ENCODE measurements at regions not wholly inside any gene's neighbourhood (a gene's known extent, or its start where the extent isn't known, plus 50 kb on each side); places are given as distances from the start of the nearest gene placed in this dataset.
"Not testable (repeated sequence)": the region's sequence is repeated elsewhere in the genome, so short reads cannot be mapped to it uniquely, and the experiment has no call there.

DNA sequence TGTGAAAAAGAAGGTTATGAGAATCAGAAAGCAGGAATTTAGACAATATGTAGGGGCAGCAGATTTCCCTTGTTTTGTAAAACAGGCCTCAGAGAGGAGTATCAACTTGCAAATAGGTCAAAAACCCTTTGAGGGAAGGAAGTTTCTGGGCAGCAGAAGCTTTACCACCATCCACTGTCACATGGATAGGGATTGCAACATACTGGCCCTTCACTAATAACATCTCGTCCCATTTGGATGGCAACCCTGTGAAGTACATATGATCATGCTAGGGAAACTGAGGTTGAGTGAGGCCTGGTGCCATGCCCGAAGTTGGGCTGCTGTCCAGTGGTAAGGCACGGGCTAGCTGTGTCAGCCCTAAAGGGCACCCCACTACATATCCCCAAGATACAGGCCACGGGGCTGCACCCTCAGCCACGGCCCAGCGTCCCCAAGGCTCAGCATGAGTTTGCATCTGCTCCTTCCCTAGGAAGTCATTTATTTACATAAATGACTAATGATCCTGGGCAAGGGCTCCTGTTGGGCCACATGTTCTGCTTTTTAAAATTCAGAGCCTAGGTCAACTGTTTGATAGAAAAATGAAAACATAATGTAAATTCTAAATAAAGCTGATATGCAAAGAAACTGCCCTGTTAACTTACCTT is 310.4 kb upstream of the PLGLB1 start:
- H3K36me3 Mint-ChIP-seq; POLR2A ChIA-PET (ENCODE audit: partially characterized antibody); H3K27me3 ChIP-seq (ENCODE audit: insufficient read depth, low read length); H3K4me3 Mint-ChIP-seq; H3K27ac ChIP-seq (ENCODE audit: low read depth, low read length); H3K27me3 Mint-ChIP-seq; intact Hi-C loops (cut with micrococcal nuclease); H3K4me3 ChIP-seq (ENCODE audit: low read length in 2 of 2); DNase-seq; H3K27ac Mint-ChIP-seq; H3K4me1 Mint-ChIP-seq; H3K36me3 ChIP-seq (ENCODE audit: insufficient read depth, low read length); H3K9me3 Mint-ChIP-seq; CTCF ChIA-PET (ENCODE audit: partially characterized antibody); H3K4me1 ChIP-seq (ENCODE audit: insufficient read depth, low read length); H3K9me3 ChIP-seq (ENCODE audit: control insufficient read depth in 1 of 2, low read length in 2 of 2): not testable (repeated sequence)

DNA sequence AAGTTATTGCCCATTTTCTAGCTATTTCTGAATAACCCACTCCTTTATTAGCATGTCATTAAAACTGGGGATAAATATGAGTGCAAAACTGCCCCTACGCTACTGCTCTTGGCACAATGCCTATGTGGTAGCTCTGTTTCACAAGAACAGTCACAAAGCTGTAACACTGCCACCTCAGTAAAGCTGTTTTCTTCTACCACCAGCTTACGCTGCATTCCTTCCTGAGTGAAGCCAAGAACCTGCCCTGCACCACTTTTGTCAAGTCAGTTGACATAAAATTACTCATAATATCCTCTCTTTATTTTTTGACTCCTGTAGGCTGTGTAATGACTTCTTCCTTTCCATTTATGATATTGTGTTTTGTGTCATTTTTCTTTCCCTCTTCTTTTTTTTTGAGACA is 313.2 kb upstream of the PLGLB1 start:
- H3K4me1 ChIP-seq (ENCODE audit: insufficient read depth, low read length); H3K4me3 Mint-ChIP-seq; H3K27ac ChIP-seq (ENCODE audit: low read depth, low read length); H3K36me3 Mint-ChIP-seq; CTCF ChIA-PET (ENCODE audit: partially characterized antibody); H3K27me3 Mint-ChIP-seq; POLR2A ChIA-PET (ENCODE audit: partially characterized antibody); DNase-seq; H3K27ac Mint-ChIP-seq; H3K9me3 Mint-ChIP-seq; H3K36me3 ChIP-seq (ENCODE audit: insufficient read depth, low read length); H3K27me3 ChIP-seq (ENCODE audit: insufficient read depth, low read length); H3K9me3 ChIP-seq (ENCODE audit: control insufficient read depth in 1 of 2, low read length in 2 of 2); H3K4me3 ChIP-seq (ENCODE audit: low read length in 2 of 2); intact Hi-C loops (cut with micrococcal nuclease); H3K4me1 Mint-ChIP-seq: not testable (repeated sequence)

DNA sequence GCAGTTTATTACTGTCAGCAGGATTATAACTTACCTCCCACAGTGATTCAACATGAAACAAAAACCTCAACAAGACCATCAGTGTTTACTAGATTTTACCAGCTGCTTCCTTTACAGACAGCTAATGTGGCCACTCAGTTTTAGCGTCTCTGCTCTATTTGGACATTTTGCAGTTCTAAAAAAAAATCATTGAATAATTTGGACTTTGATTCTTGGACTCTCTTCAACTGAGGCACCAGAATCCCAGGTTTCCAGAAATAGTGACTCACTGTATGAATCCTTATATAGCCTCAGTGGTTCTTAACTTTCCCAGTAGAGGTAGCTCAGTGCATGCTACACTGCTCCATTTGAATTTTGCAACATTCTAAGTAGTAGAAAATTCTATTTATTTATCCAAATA is 317.4 kb upstream of the PLGLB1 start:
- H3K9me3 ChIP-seq (ENCODE audit: control insufficient read depth in 1 of 2, low read length in 2 of 2); H3K4me3 ChIP-seq (ENCODE audit: low read length in 2 of 2); intact Hi-C loops (cut with micrococcal nuclease); H3K9me3 Mint-ChIP-seq; H3K27me3 ChIP-seq (ENCODE audit: insufficient read depth, low read length); H3K36me3 ChIP-seq (ENCODE audit: insufficient read depth, low read length); H3K27ac Mint-ChIP-seq; H3K4me1 Mint-ChIP-seq; POLR2A ChIA-PET (ENCODE audit: partially characterized antibody); DNase-seq; H3K27ac ChIP-seq (ENCODE audit: low read depth, low read length); H3K36me3 Mint-ChIP-seq; H3K4me1 ChIP-seq (ENCODE audit: insufficient read depth, low read length); CTCF ChIA-PET (ENCODE audit: partially characterized antibody); H3K4me3 Mint-ChIP-seq; H3K27me3 Mint-ChIP-seq: not testable (repeated sequence)

DNA sequence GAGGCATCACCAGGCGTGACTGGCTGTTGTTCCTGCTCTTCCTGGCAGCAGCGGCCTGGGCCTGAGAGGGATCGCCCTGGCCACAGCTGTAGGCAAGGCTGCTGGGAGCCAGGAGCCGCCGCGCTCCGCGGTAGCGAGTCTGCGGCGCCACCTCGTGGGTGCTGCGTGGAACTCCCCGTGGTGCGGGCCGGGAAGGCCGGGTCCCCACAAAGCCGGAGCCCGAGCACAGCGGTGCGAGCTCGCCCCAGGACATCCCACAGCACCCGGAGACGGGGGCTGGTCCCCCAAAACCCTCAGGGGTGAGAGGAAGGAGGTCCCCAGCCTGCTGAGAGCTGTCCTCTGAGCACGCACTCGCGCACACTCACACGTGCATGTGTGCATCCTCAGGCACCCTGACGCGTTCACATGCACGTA is 320.0 kb upstream of the PLGLB1 start:
- H3K4me1 Mint-ChIP-seq, H3K9me3 Mint-ChIP-seq: not testable (repeated sequence)

DNA sequence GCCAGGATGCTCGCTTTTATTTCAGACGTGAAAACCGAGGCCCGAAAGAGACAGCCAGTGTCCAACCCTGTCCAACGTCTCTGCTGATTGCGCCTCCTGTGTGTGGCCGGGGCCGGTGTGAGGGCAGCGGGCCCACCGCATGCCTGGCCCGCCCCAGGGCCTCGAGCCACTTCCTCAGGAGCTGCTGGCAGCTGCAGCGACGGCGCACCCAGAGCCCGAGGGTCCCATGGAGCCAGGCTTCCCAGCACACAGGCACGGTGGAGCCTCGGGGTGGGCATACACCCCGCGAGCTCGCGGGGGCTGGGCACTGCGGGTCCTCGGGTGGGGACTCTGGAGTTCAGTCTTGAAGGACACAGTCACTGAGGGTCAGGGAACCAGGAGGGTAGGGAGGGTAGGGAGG is 320.5 kb upstream of the PLGLB1 start:
- H3K27me3 Mint-ChIP-seq; H3K27ac Mint-ChIP-seq; H3K9me3 ChIP-seq (ENCODE audit: control insufficient read depth in 1 of 2, low read length in 2 of 2); POLR2A ChIA-PET (ENCODE audit: partially characterized antibody); H3K27me3 ChIP-seq (ENCODE audit: insufficient read depth, low read length); H3K27ac ChIP-seq (ENCODE audit: low read depth, low read length); CTCF ChIA-PET (ENCODE audit: partially characterized antibody); H3K4me3 Mint-ChIP-seq; intact Hi-C loops (cut with micrococcal nuclease); H3K36me3 Mint-ChIP-seq; H3K4me3 ChIP-seq (ENCODE audit: low read length in 2 of 2); H3K9me3 Mint-ChIP-seq; H3K36me3 ChIP-seq (ENCODE audit: insufficient read depth, low read length); H3K4me1 Mint-ChIP-seq; H3K4me1 ChIP-seq (ENCODE audit: insufficient read depth, low read length): not testable (repeated sequence)
- peak in 1 of 5 donors; percentile 38 for DNase-seq

More for the DNA sequence above, 320.0 kb upstream of the PLGLB1 start:
- H3K27ac ChIP-seq (ENCODE audit: low read depth, low read length); H3K27me3 Mint-ChIP-seq; H3K4me3 Mint-ChIP-seq; H3K4me3 ChIP-seq (ENCODE audit: low read length in 2 of 2); H3K27ac Mint-ChIP-seq; intact Hi-C loops (cut with micrococcal nuclease); H3K9me3 ChIP-seq (ENCODE audit: control insufficient read depth in 1 of 2, low read length in 2 of 2); POLR2A ChIA-PET (ENCODE audit: partially characterized antibody); H3K4me1 ChIP-seq (ENCODE audit: insufficient read depth, low read length); H3K36me3 ChIP-seq (ENCODE audit: insufficient read depth, low read length); CTCF ChIA-PET (ENCODE audit: partially characterized antibody); H3K27me3 ChIP-seq (ENCODE audit: insufficient read depth, low read length); H3K36me3 Mint-ChIP-seq: not testable (repeated sequence)
- DNase-seq: peak in 4 of 5 donors; percentile 42 to 61 (median 52)

DNA sequence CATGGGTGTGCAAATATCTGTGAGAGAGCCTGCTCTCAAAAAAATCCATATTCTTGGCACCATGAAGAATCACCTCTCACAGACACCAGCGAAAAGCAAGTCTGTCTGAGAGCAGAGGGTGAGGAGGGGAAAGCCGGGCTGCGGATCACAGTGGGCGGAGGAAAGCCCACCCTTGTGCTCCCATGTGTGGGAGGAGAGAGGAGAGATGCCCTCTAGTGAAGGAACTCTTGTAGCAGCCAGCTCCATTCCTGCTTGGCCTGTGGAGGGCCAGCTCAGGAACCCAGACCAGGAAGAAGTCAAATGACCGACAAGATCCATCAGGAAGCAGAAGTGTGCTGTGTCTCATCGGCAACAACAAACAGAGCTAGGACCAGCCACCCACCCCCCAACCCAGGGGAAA is 321.7 kb upstream of the PLGLB1 start:
- POLR2A ChIA-PET (ENCODE audit: partially characterized antibody); CTCF ChIA-PET (ENCODE audit: partially characterized antibody); H3K27ac Mint-ChIP-seq: not testable (repeated sequence)

DNA sequence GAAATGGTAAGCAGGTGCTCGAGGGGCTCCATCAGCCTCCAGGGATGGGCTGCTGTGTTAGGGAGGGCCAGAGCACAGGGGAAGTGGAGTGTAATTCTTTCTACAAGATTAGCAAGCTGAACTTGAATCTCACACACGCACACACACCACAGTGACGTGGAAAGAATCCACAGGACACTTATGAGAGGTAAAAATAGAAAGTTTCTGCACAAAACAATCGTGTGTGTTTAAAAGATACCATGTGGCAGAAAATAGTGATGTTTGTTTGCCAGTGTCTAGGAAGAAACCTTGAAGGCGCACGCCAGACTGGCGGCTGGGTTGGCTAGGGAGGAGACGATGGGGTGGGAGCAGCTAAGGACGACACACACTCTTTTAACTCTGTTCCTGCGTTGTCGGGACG is 323.6 kb upstream of the PLGLB1 start:
- CTCF ChIA-PET (ENCODE audit: partially characterized antibody); H3K27ac ChIP-seq (ENCODE audit: low read depth, low read length); H3K4me3 Mint-ChIP-seq; H3K36me3 ChIP-seq (ENCODE audit: insufficient read depth, low read length); H3K4me3 ChIP-seq (ENCODE audit: low read length in 2 of 2); H3K27ac Mint-ChIP-seq; H3K27me3 ChIP-seq (ENCODE audit: insufficient read depth, low read length); intact Hi-C loops (cut with micrococcal nuclease); H3K9me3 Mint-ChIP-seq; POLR2A ChIA-PET (ENCODE audit: partially characterized antibody); H3K9me3 ChIP-seq (ENCODE audit: control insufficient read depth in 1 of 2, low read length in 2 of 2); H3K36me3 Mint-ChIP-seq; H3K4me1 ChIP-seq (ENCODE audit: insufficient read depth, low read length); H3K4me1 Mint-ChIP-seq; H3K27me3 Mint-ChIP-seq; DNase-seq: not testable (repeated sequence)

More for the DNA sequence above, 321.7 kb upstream of the PLGLB1 start:
- H3K9me3 ChIP-seq (ENCODE audit: control insufficient read depth in 1 of 2, low read length in 2 of 2); H3K4me1 Mint-ChIP-seq; H3K27ac ChIP-seq (ENCODE audit: low read depth, low read length); H3K4me3 Mint-ChIP-seq; H3K27me3 Mint-ChIP-seq; H3K4me1 ChIP-seq (ENCODE audit: insufficient read depth, low read length); DNase-seq; intact Hi-C loops (cut with micrococcal nuclease); H3K36me3 Mint-ChIP-seq; H3K9me3 Mint-ChIP-seq; H3K4me3 ChIP-seq (ENCODE audit: low read length in 2 of 2); H3K27me3 ChIP-seq (ENCODE audit: insufficient read depth, low read length); H3K36me3 ChIP-seq (ENCODE audit: insufficient read depth, low read length): not testable (repeated sequence)

DNA sequence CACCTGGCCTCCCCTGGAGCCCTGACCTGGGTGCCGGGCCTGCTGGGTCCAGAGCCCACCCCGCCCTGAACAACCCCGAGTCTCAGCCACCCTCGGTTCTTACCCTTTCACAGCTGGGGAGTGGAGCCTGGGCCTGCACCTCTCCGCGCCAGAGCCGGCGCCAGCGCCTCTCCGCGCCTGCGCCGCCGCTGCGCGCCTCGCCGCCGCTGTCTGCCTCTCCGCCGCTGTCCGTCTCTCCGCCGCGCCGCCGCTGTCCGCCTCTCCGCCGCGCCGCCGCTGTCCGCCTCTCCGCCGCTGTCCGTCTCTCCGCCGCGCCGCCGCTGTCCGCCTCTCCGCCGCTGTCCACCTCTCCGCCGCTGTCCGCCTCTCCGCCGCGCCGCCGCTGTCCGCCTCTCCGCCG is 326.9 kb upstream of the PLGLB1 start:
- H3K27ac ChIP-seq (ENCODE audit: low read depth, low read length); CTCF ChIA-PET (ENCODE audit: partially characterized antibody); H3K36me3 Mint-ChIP-seq; intact Hi-C loops (cut with micrococcal nuclease); H3K36me3 ChIP-seq (ENCODE audit: insufficient read depth, low read length); H3K4me3 ChIP-seq (ENCODE audit: low read length in 2 of 2); H3K27me3 Mint-ChIP-seq; H3K9me3 ChIP-seq (ENCODE audit: control insufficient read depth in 1 of 2, low read length in 2 of 2); H3K27me3 ChIP-seq (ENCODE audit: insufficient read depth, low read length); H3K4me1 Mint-ChIP-seq; H3K4me1 ChIP-seq (ENCODE audit: insufficient read depth, low read length); POLR2A ChIA-PET (ENCODE audit: partially characterized antibody); H3K9me3 Mint-ChIP-seq: not testable (repeated sequence)
- DNase-seq: peak in 1 of 5 donors; percentile 38
- peak overlapping the region in 3 of 8 donors; percentile 32 to 90 (median 57) for H3K4me3 Mint-ChIP-seq
- peak overlapping the region in 1 of 7 donors; percentile 75 for H3K27ac Mint-ChIP-seq
